A549 (cell line): ENCODE measurements at regions not wholly inside any gene's neighbourhood (a gene's known extent, or its start where the extent isn't known, plus 50 kb on each side); places are given as distances from the start of the nearest gene placed in this dataset.

Experiments
- CBX8 ChIP-seq: fragments of 200-600 bp; sonication (generic); IDR thresholded peaks from 2 replicates; pipeline ENCODE4 v1.6.1; 2016
- CTCF ChIP-seq: fragments of >200 bp; sonication (Bioruptor Twin); formaldehyde crosslinking; IDR thresholded peaks from 3 replicates; pipeline ENCODE4 v1.5.1; 2016
- POLR2A ChIP-seq: IDR thresholded peaks from 2 replicates; pipeline ENCODE4 v1.6.1; 2012; ENCODE audit warnings: mild to moderate bottlenecking, low read length

DNA sequence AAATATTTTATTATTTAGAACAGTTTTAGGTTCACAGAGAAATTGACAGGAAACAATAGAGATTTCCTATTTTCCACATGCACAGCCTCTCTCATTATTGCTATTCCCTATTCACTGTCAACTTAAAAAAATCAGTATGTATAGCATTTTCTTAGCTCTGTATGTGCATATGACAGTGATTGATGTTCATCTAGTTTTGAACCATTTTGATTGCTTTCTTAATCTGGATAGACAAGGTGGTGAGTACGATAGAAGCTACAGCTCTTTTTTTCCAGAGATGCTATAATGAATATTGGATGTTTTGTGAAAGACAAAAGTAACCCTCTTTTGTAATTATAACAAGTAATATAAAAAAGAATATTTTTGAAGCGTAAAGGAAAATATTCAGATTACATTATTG is 201.2 kb upstream of the ARRDC3 start:
- TF ChIP-seq CBX8 (no peak), POLR2A (no peak), CTCF (no peak)
